GM12878 (cell line): ENCODE measurements at regions not wholly inside any gene's neighbourhood (a gene's known extent, or its start where the extent isn't known, plus 50 kb on each side); places are given as distances from the start of the nearest gene placed in this dataset.

Source experiments
- ATAC-seq: fragments of 200-7000 bp; cut with Tn5 transposase; 3 replicates; pipeline ENCODE4 v1.9.1; 2020; ENCODE audit warnings: mild to moderate bottlenecking, moderate library complexity
- BruUV-seq: library from RNA; stranded (reverse); fragments of 400-500 nt; replicated peaks from 2 replicates; lab custom pipeline; 2021; lab: Mats Ljungman, UMichigan
- CTCF ChIA-PET: fragments of 300-600 bp; sonication (Branson Sonifier 250); formaldehyde crosslinking; extraction: SDS; loops from one replicate; lab custom pipeline; 2021; ENCODE audit warnings: inconsistent platforms; lab: Yijun Ruan, JAX
- POLR2A ChIA-PET: fragments of 350-600 bp; formaldehyde crosslinking; extraction: SDS; loops from one replicate; lab custom pipeline; 2021; ENCODE audit warnings: inconsistent platforms; lab: Charles Lee
- RAD21 ChIA-PET: fragments of 300-600 bp; sonication (Branson Sonifier 250); formaldehyde crosslinking; loops from one replicate; lab custom pipeline; 2023; ENCODE audit warnings: antibody characterized with exemption; ENCODE audit not compliant: unreplicated experiment; lab: Charles Lee
- SMC1A ChIA-PET: fragments of 300-600 bp; sonication (Branson Sonifier 250); formaldehyde crosslinking; loops from one replicate; lab custom pipeline; 2023; ENCODE audit not compliant: unreplicated experiment, uncharacterized antibody; lab: Charles Lee
- DNase-seq: peaks from one replicate; pipeline ENCODE4 v3.0.0-alpha.2; 2011; ENCODE audit warnings: low read depth, low spot score
- FAIRE-seq: peaks from 3 replicates; lab custom pipeline; 2011; peaks lifted over from hg19 to GRCh38; lab: Jason Lieb, UNC
- H2AFZ ChIP-seq: 2 replicates; pipeline ENCODE4 v1.6.0; 2011; ENCODE audit warnings: low read depth, low read length, control low read depth; ENCODE audit not compliant: control insufficient read depth
- H3K27ac ChIP-seq: 2 replicates; pipeline ENCODE4 v1.5.1; 2011; ENCODE audit warnings: control low read depth; ENCODE audit not compliant: control insufficient read depth, insufficient read depth
- H3K27me3 ChIP-seq, 2 experiments: replicated peaks in 1 of 2; 2 replicates each; pipeline versions ENCODE4 v1.6.0 to v1.6.1; 2011; ENCODE audit warnings: low read length in 1 of 2; ENCODE audit not compliant: control insufficient read depth in 2 of 2, insufficient read depth in 2 of 2
- H3K36me3 ChIP-seq, 2 experiments: 2 replicates each; pipeline ENCODE4 v1.5.1; 2011; ENCODE audit warnings: low read length in 1 of 2; ENCODE audit not compliant: control insufficient read depth in 2 of 2, insufficient read depth in 2 of 2
- H3K4me1 ChIP-seq: 2 replicates; pipeline ENCODE4 v1.6.1; 2011; ENCODE audit warnings: mild to moderate bottlenecking, low read length, moderate library complexity, mixed read lengths; ENCODE audit not compliant: control insufficient read depth, insufficient read depth
- H3K4me2 ChIP-seq: 2 replicates; pipeline ENCODE4 v1.6.0; 2011; ENCODE audit warnings: control low read depth; ENCODE audit not compliant: control insufficient read depth, insufficient read depth
- H3K4me3 ChIP-seq: fragments of 200-600 bp; sonication (generic); 2 replicates; pipeline ENCODE4 v1.5.1; 2016
- H3K79me2 ChIP-seq: 2 replicates; pipeline ENCODE4 v1.6.0; 2011; ENCODE audit warnings: low read length; ENCODE audit not compliant: control insufficient read depth, insufficient read depth
- H3K9ac ChIP-seq: 2 replicates; pipeline ENCODE4 v1.8.0; 2011; ENCODE audit warnings: low read length, control low read depth, mixed read lengths; ENCODE audit not compliant: control insufficient read depth, insufficient read depth
- H3K9me3 ChIP-seq: replicated peaks from 3 replicates; pipeline ENCODE4 v1.5.1; 2011; ENCODE audit warnings: mild to moderate bottlenecking, low read length; ENCODE audit not compliant: control insufficient read depth, insufficient read depth
- H4K20me1 ChIP-seq: 2 replicates; pipeline ENCODE4 v1.6.0; 2011; ENCODE audit not compliant: control insufficient read depth, insufficient read depth
- CHD4 ChIP-seq: fragments of 200-600 bp; sonication (generic); IDR thresholded peaks from 2 replicates; pipeline ENCODE4 v1.6.1; 2016; ENCODE audit warnings: mild to moderate bottlenecking
- CREM ChIP-seq: IDR thresholded peaks from 2 replicates; pipeline ENCODE4 v1.6.1; 2014; ENCODE audit warnings: antibody characterized with exemption, low read depth
- E2F4 ChIP-seq: IDR thresholded peaks from 2 replicates; pipeline ENCODE4 v1.6.1; 2012; ENCODE audit warnings: low read depth, low read length, improper control_type of control experiment
- ETV6 ChIP-seq, 2 experiments: fragments of 450-650 bp in 1 of 2; IDR thresholded peaks in 1 of 2; conservative IDR thresholded peaks in 1 of 2; 2 replicates each; pipeline ENCODE4 v1.6.1; 2014; ENCODE audit warnings: antibody characterized with exemption in 1 of 2, borderline replicate concordance in 1 of 2, low read depth in 1 of 2, mild to moderate bottlenecking in 1 of 2, moderate library complexity in 1 of 2
- IRF5 ChIP-seq: fragments of 450-650 bp; IDR thresholded peaks from 2 replicates; pipeline ENCODE4 v1.6.1; 2017; ENCODE audit warnings: borderline replicate concordance
- JUNB ChIP-seq: IDR thresholded peaks from 2 replicates; pipeline ENCODE4 v1.6.1; 2016; ENCODE audit warnings: antibody characterized with exemption, mild to moderate bottlenecking
- JUND ChIP-seq: IDR thresholded peaks from 2 replicates; pipeline ENCODE4 v1.6.1; 2012; ENCODE audit warnings: low read depth, mild to moderate bottlenecking, low read length, improper control_type of control experiment, moderate library complexity
- NFIC ChIP-seq: IDR thresholded peaks from 2 replicates; pipeline ENCODE4 v1.6.1; 2012; ENCODE audit warnings: low read depth, mild to moderate bottlenecking, inconsistent platforms, low read length, moderate library complexity
- NFYA ChIP-seq: IDR thresholded peaks from 2 replicates; pipeline ENCODE4 v1.6.1; 2011; ENCODE audit warnings: low read depth, mild to moderate bottlenecking, low read length, improper control_type of control experiment, borderline replicate concordance
- NFYB ChIP-seq: IDR thresholded peaks from 2 replicates; pipeline ENCODE4 v1.6.1; 2011; ENCODE audit warnings: low read depth, mild to moderate bottlenecking, low read length, improper control_type of control experiment, moderate library complexity; ENCODE audit not compliant: insufficient read depth
- SMAD5 ChIP-seq: IDR thresholded peaks from 2 replicates; pipeline ENCODE4 v1.6.1; 2016; ENCODE audit warnings: antibody characterized with exemption, low read depth
- SRF ChIP-seq, 2 experiments: IDR thresholded peaks; 2 replicates each; pipeline ENCODE4 v1.6.1; 2011; ENCODE audit warnings: low read depth in 2 of 2, low read length in 2 of 2, mild to moderate bottlenecking in 1 of 2, moderate library complexity in 1 of 2
- WGBS: methylation state at CpG from one replicate; pipeline ENCODE4 v1.1.6; 2016; ENCODE audit warnings: low lambda C conversion rate; ENCODE audit not compliant: insufficient replicate concordance, insufficient coverage; ENCODE audit errors: missing lambda C conversion rate; 5-methylcytosine and 5-hydroxymethylcytosine counted together
- in situ Hi-C: fragments of 300-500 bp; cut with MboI; formaldehyde crosslinking; loops from 9 replicates; pipeline ENCODE4 v1.14.3; 2018; ENCODE audit warnings: mixed read lengths
- intact Hi-C: fragments of 100-400 bp; cut with micrococcal nuclease; formaldehyde crosslinking; loops from one replicate; pipeline ENCODE4 v1.14.2; 2022; ENCODE audit not compliant: unreplicated experiment
- TF ChIP-seq, protein P1 (sequence below): IDR thresholded peaks from 2 replicates; pipeline ENCODE4 v1.6.1; 2011; ENCODE audit warnings: low read depth, low read length, improper control_type of control experiment, borderline replicate concordance

DNA sequence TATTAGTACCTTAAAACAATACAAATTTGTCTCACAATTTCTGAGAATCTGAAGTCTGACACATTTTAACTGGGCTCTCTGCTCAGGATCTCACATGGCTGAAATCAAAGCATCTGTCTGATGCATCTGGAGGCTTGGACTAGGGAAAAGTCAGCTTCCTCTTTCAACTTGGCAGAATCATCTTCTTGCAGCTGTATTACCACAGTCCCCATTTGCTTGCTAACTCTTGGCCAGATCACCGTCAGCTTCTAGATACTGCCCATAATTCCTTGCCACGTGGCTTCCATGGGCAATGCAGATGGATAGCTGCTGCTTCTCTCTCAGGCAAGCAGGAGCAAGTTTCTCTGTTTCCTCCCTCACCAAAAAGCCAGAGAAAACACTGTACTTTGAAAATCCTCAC is 1106.4 kb upstream of the CITED2 start (continued):
- no peak for TF ChIP-seq E2F4
- no peak for TF ChIP-seq NFYA
- TF ChIP-seq, protein P1, sequence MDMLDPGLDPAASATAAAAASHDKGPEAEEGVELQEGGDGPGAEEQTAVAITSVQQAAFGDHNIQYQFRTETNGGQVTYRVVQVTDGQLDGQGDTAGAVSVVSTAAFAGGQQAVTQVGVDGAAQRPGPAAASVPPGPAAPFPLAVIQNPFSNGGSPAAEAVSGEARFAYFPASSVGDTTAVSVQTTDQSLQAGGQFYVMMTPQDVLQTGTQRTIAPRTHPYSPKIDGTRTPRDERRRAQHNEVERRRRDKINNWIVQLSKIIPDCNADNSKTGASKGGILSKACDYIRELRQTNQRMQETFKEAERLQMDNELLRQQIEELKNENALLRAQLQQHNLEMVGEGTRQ, result no peak
- TF ChIP-seq CHD4, result no peak
- no peak for TF ChIP-seq SRF (IDR thresholded peaks at IDR 0.05; ENCODE audit: low read depth in 2 of 2, low read length in 2 of 2)
- no peak for TF ChIP-seq JUNB
- TF ChIP-seq NFYB, result no peak
- TF ChIP-seq SMAD5, result no peak
- TF ChIP-seq CREM, result no peak

GRCh38 chr6:140478631-140479030 is 1104.2 kb upstream of the CITED2 start:
- DNase-seq, result no peak
- Histone ChIP-seq H3K4me3 (no peak overlapping the region), H3K36me3 (no peaks in the 10 kb centered on the region), H3K4me1 (no peaks in the 10 kb centered on the region), H3K27me3 (no peaks in the 10 kb centered on the region), H3K9ac (no peak overlapping the region), H3K4me2 (no peak overlapping the region), H2AFZ (no peak overlapping the region), H3K9me3 (no peaks in the 10 kb centered on the region), H4K20me1 (no peaks in the 10 kb centered on the region), H3K79me2 (no peaks in the 10 kb centered on the region), H3K27ac (no peak overlapping the region)
- ATAC-seq, result no peak
- no TSS peak for BruUV-seq
- RAD21 ChIA-PET, result no interaction called here
- in situ Hi-C loops, result no loop called here
- SMC1A ChIA-PET, result interaction anchor here (1.1 kb wide), 1 partner anchor 8 kb away, joined by 3 read pairs; no protein-coding TSS in a partner anchor
- POLR2A ChIA-PET, result no interaction called here
- no peak for FAIRE-seq
- CTCF ChIA-PET, result no interaction called here
- 27% methylated on average over 3 of the region's 3 CpGs for WGBS
- TF ChIP-seq IRF5 (no peak), ETV6 (conservative IDR thresholded peaks at IDR 0.05 in 1 of 2, IDR thresholded peaks at IDR 0.05 in 1 of 2; ENCODE audit: borderline replicate concordance in 1 of 2, low read depth in 1 of 2) (no peak), NFIC (no peak), JUND (no peak)
- intact Hi-C loops, result no loop called here
